HL-60 (cell line): ENCODE measurements at regions not wholly inside any gene's neighbourhood (a gene's known extent, or its start where the extent isn't known, plus 50 kb on each side); places are given as distances from the start of the nearest gene placed in this dataset.

Source experiments
- DNase-seq, 2 experiments: peaks; one replicate each; pipeline ENCODE4 v3.0.0-alpha.2; 2010 to 2020; ENCODE audit warnings: low read depth in 1 of 2, low spot score in 1 of 2
- H3K27ac ChIP-seq: fragments of 250-450 bp; sonication (Bioruptor Pico); replicated peaks from 2 replicates; pipeline ENCODE4 v1.5.1; 2020; ENCODE audit warnings: mild to moderate bottlenecking, moderate library complexity
- H3K27me3 ChIP-seq: fragments of 250-450 bp; sonication (Bioruptor Pico); 2 replicates; pipeline ENCODE4 v1.5.1; 2021; ENCODE audit warnings: mild to moderate bottlenecking, moderate library complexity; ENCODE audit not compliant: insufficient read depth, poor library complexity, severe bottlenecking
- H3K4me3 ChIP-seq: replicated peaks from 2 replicates; pipeline ENCODE4 v1.5.1; 2011; ENCODE audit warnings: mild to moderate bottlenecking, control low read depth, low read length; ENCODE audit not compliant: insufficient read depth
- GABPA ChIP-seq: IDR thresholded peaks from 2 replicates; pipeline ENCODE4 v1.6.1; 2012; ENCODE audit warnings: low read depth
- POLR2AphosphoS5 ChIP-seq: IDR thresholded peaks from 2 replicates; pipeline ENCODE4 v1.6.1; 2012; ENCODE audit warnings: low read depth
- SPI1 ChIP-seq: IDR thresholded peaks from 2 replicates; pipeline ENCODE4 v1.6.1; 2012; ENCODE audit warnings: low read depth, mild to moderate bottlenecking, borderline replicate concordance
- TF ChIP-seq, protein P1 (sequence below): IDR thresholded peaks from 2 replicates; pipeline ENCODE4 v1.6.1; 2012; ENCODE audit warnings: low read depth; ENCODE audit not compliant: insufficient replicate concordance
- TF ChIP-seq, protein P2 (sequence below): IDR thresholded peaks from one replicate; pipeline ENCODE4 v1.5.1; 2011; ENCODE audit warnings: low read length, control low read depth, inconsistent platforms; ENCODE audit not compliant: insufficient read depth

DNA sequence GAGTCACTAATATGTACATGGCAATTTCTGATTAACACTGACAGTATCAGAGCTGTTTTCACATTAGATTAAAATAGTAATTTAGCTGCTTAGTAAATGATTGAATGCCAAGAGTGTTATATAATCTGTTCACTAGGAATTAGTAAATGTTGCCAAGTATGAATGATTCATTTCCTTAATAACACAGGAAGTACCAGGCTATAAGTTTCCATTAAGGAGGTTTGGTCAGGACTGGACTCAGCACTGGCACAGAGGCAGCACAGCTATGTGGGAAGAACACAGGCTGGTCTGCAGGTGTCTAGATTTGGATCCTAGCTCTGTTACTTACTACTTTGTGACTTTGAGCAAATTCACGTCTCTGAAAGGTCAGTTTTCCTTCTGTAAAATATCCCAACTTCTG, 97.2 kb downstream of the TDRD15 start:
- no peak for DNase-seq
- TF ChIP-seq POLR2AphosphoS5 (no peak), SPI1 (no peak), GABPA (no peak)
- TF ChIP-seq, protein P1, sequence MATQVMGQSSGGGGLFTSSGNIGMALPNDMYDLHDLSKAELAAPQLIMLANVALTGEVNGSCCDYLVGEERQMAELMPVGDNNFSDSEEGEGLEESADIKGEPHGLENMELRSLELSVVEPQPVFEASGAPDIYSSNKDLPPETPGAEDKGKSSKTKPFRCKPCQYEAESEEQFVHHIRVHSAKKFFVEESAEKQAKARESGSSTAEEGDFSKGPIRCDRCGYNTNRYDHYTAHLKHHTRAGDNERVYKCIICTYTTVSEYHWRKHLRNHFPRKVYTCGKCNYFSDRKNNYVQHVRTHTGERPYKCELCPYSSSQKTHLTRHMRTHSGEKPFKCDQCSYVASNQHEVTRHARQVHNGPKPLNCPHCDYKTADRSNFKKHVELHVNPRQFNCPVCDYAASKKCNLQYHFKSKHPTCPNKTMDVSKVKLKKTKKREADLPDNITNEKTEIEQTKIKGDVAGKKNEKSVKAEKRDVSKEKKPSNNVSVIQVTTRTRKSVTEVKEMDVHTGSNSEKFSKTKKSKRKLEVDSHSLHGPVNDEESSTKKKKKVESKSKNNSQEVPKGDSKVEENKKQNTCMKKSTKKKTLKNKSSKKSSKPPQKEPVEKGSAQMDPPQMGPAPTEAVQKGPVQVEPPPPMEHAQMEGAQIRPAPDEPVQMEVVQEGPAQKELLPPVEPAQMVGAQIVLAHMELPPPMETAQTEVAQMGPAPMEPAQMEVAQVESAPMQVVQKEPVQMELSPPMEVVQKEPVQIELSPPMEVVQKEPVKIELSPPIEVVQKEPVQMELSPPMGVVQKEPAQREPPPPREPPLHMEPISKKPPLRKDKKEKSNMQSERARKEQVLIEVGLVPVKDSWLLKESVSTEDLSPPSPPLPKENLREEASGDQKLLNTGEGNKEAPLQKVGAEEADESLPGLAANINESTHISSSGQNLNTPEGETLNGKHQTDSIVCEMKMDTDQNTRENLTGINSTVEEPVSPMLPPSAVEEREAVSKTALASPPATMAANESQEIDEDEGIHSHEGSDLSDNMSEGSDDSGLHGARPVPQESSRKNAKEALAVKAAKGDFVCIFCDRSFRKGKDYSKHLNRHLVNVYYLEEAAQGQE, result no peak
- TF ChIP-seq, protein P2, sequence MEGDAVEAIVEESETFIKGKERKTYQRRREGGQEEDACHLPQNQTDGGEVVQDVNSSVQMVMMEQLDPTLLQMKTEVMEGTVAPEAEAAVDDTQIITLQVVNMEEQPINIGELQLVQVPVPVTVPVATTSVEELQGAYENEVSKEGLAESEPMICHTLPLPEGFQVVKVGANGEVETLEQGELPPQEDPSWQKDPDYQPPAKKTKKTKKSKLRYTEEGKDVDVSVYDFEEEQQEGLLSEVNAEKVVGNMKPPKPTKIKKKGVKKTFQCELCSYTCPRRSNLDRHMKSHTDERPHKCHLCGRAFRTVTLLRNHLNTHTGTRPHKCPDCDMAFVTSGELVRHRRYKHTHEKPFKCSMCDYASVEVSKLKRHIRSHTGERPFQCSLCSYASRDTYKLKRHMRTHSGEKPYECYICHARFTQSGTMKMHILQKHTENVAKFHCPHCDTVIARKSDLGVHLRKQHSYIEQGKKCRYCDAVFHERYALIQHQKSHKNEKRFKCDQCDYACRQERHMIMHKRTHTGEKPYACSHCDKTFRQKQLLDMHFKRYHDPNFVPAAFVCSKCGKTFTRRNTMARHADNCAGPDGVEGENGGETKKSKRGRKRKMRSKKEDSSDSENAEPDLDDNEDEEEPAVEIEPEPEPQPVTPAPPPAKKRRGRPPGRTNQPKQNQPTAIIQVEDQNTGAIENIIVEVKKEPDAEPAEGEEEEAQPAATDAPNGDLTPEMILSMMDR, result no peak
- H3K27ac ChIP-seq, result no peak overlapping the region

DNA sequence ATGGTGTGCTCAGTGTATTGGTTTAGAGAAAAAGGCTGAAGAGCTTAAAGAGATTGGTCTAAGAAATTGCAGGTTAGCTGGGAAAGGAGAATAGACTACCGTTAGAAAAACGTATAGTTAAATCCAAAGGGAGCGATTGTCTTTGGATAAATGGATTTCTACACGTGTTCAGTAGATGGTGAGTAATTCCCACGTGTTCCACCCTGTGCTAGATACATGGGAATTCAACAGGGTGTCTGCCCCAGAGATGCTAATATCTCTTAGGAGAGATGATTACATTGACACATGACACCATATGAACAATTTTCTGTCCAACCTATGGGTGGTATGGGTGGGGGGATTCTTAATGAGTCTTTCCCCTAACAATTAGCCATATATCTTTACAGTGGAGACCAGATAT, 99.8 kb downstream of the TDRD15 start:
- Histone ChIP-seq H3K4me3 (no peak overlapping the region), H3K27me3 (peaks cover 7% of the 10 kb centered on the region), H3K27ac (no peak overlapping the region)
- DNase-seq, result no peak
- TF ChIP-seq, protein P1, result no peak
- TF ChIP-seq POLR2AphosphoS5 (no peak), SPI1 (no peak), GABPA (no peak)
- TF ChIP-seq, protein P2, result no peak

More for the DNA sequence above, 97.2 kb downstream of the TDRD15 start:
- no peak overlapping the region for H3K4me3 ChIP-seq
- peaks cover 7% of the 10 kb centered on the region for H3K27me3 ChIP-seq

- H3K27me3 ChIP-seq, result no peaks in the 10 kb centered on the region
- H3K27ac ChIP-seq, result no peak overlapping the region
- DNase-seq, result no peak
- TF ChIP-seq GABPA (no peak), POLR2AphosphoS5 (no peak), SPI1 (no peak)
- TF ChIP-seq, protein P1, result no peak
- TF ChIP-seq, protein P2, result no peak
- H3K4me3 ChIP-seq, result no peak overlapping the region
These were observed 104.5 kb downstream of the TDRD15 start for GRCh38 chr2:21228041-21228895.
